GM12874 (cell line): ENCODE measurements at regions not wholly inside any gene's neighbourhood (a gene's known extent, or its start where the extent isn't known, plus 50 kb on each side); places are given as distances from the start of the nearest gene placed in this dataset.

Experiments
- CTCF ChIP-seq: IDR thresholded peaks from 2 replicates; pipeline ENCODE4 v1.5.1; 2011; ENCODE audit warnings: low read depth, mild to moderate bottlenecking, control low read depth, low read length, moderate library complexity; ENCODE audit not compliant: insufficient read depth

GRCh38 chr5:15206133-15206532, 293.8 kb upstream of the FBXL7 start:
- no peak for TF ChIP-seq CTCF

- TF ChIP-seq CTCF, result no peak
Observed at GRCh38 chr5:15203376-15203775, 296.6 kb upstream of the FBXL7 start.

GRCh38 chr5:15191012-15191411, 309.0 kb upstream of the FBXL7 start:
- no peak for TF ChIP-seq CTCF

DNA sequence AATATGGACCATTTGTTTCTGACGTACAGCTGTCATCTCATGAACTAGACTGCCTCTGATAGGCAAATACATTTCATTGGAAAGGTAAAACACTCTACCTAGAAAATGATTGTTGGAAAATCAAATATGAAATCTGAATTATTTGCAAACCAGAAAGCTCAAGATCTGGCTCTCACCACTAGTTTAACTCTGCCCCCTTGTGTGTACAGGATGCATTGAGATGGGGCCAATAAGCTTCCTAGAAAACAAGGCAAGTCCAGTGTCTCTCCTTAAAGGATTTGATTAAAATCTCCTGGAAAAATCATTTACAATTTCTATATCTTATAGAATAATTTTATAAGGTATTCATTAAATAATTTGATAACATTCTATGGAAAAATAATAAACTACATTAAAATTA, 311.9 kb upstream of the ANKH start:
- no peak for TF ChIP-seq CTCF

DNA sequence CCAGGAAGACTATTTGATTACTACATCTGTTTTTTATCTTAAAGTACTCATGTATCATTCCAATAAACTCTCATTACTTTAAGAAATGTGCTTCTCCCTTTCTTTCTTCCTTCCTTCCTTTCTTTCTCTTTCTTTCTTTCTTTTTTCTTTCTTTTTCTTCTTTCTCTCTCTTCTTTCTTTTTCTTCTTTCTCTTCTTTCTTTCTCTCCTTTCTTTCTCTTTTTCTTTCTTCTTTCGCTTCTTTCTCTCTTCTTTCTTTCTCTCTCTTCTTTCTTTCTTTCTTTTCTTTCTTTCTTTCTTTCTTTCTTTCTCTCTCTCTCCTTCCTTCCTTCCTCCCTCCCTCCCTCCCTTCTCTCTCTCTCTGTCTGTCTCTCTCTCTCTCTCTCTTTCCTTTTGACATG, 298.6 kb upstream of the ANKH start:
- no peak for TF ChIP-seq CTCF

- no peak for TF ChIP-seq CTCF
Observed at GRCh38 chr5:15168358-15168757, 296.8 kb upstream of the ANKH start.

GRCh38 chr5:15160091-15160490, 288.5 kb upstream of the ANKH start:
- TF ChIP-seq CTCF, result no peak

DNA sequence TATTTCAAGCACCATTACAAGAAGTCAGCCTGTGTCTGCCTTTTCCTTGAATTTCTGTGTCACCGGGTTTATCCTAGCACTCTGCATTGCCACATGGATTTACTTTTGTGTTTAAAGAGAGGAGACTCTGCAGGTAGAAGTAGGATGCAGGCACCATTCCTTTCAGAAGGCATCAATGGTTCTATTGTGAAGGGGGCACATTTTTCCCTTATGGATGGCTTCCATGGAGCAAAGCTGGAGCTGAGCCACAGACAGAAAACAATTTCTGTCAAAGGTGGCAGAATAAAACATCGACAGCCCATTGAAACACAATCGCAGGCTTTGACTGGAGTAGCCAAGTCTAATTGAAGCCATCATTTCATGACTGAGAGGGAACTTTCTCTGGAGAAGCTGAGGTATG, 288.0 kb upstream of the ANKH start:
- TF ChIP-seq CTCF, result no peak
